ENCODE measurements at regions not wholly inside any gene's neighbourhood (a gene's known extent, or its start where the extent isn't known, plus 50 kb on each side); places are given as distances from the start of the nearest gene placed in this dataset.

DNA sequence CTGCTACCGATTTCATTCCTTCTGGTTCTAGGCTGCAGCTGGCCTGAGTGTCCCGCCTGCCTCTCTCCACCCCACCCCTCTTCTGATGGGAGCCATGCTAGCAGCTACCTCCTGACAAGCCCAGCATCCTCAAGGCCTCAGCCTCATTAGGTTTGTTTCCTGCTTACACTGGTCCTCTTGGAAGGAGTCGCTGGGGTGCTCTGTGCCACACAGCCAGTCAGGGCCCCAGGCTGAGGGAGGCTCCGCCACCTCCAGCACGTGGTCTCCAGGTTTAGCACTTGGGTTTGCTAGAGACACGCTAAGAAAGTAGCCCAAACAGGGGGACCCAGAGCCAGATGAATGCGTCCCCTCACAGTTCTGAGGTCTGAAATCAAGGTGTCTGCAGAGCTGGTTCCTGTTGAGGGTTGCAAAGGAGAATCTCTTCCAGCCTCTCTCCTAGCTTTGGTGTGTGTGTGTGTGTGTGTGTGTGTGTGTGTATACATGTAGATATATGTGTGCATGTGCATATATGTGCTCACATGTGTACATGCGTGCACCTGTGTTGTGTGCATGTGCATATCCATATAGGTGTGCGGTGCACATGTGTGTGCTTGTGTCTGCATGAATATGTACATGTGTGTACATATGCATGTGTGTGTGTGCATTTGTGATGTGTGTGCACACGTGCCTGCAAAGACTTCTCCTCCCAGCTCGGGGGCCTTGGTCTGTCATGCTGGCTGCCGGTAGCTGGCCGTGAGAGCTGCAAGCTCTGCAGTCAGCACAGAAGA, 301.1 kb upstream of the AJAP1 start:
- TF ChIP-seq, protein P1, sequence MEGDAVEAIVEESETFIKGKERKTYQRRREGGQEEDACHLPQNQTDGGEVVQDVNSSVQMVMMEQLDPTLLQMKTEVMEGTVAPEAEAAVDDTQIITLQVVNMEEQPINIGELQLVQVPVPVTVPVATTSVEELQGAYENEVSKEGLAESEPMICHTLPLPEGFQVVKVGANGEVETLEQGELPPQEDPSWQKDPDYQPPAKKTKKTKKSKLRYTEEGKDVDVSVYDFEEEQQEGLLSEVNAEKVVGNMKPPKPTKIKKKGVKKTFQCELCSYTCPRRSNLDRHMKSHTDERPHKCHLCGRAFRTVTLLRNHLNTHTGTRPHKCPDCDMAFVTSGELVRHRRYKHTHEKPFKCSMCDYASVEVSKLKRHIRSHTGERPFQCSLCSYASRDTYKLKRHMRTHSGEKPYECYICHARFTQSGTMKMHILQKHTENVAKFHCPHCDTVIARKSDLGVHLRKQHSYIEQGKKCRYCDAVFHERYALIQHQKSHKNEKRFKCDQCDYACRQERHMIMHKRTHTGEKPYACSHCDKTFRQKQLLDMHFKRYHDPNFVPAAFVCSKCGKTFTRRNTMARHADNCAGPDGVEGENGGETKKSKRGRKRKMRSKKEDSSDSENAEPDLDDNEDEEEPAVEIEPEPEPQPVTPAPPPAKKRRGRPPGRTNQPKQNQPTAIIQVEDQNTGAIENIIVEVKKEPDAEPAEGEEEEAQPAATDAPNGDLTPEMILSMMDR (IDR thresholded peaks at IDR 0.05): no peak
- no peak for TF ChIP-seq POLR2A (IDR thresholded peaks at IDR 0.05)

Data from thyroid gland (tissue), 4 donors.